DMS79 (cell line): ENCODE measurements at regions not wholly inside any gene's neighbourhood (a gene's known extent, or its start where the extent isn't known, plus 50 kb on each side); places are given as distances from the start of the nearest gene placed in this dataset.
"Not testable (repeated sequence)": the region's sequence is repeated elsewhere in the genome, so short reads cannot be mapped to it uniquely, and the experiment has no call there.

Source experiments
- DNase-seq: peaks from one replicate; lab custom pipeline; 2025; lab: John Stamatoyannopoulos, UW

- DNase-seq, result not testable (repeated sequence)
These were observed 206.3 kb downstream of the SLC38A4 start for GRCh38 chr12:46619474-46619873.

GRCh38 chr12:46617737-46618136 lies 208.1 kb downstream of the SLC38A4 start:
- DNase-seq, result not testable (repeated sequence)

- DNase-seq, result no peak
These were observed 208.6 kb downstream of the SLC38A4 start for GRCh38 chr12:46617167-46617566.

GRCh38 chr12:46610754-46611153 lies 215.0 kb downstream of the SLC38A4 start:
- DNase-seq, result no peak

- no peak for DNase-seq
These were observed 216.1 kb downstream of the SLC38A4 start for GRCh38 chr12:46609674-46610073.

GRCh38 chr12:46609273-46609623 lies 216.5 kb downstream of the SLC38A4 start:
- DNase-seq, result no peak

- DNase-seq, result no peak
These were observed 217.1 kb downstream of the SLC38A4 start for GRCh38 chr12:46608431-46609272.

GRCh38 chr12:46604684-46605083 lies 221.1 kb downstream of the SLC38A4 start:
- no peak for DNase-seq

- no peak for DNase-seq
These were observed 221.9 kb downstream of the SLC38A4 start for GRCh38 chr12:46603776-46604456.

GRCh38 chr12:46602474-46602873 lies 223.3 kb downstream of the SLC38A4 start:
- no peak for DNase-seq

- no peak for DNase-seq
These were observed 218.6 kb upstream of the SLC38A2 start for GRCh38 chr12:46590991-46591703.

GRCh38 chr12:46585854-46586621 lies 213.5 kb upstream of the SLC38A2 start:
- DNase-seq, result peak; percentile 6

GRCh38 chr12:46584098-46584497 lies 211.5 kb upstream of the SLC38A2 start:
- not testable (repeated sequence) for DNase-seq

- not testable (repeated sequence) for DNase-seq
These were observed 209.4 kb upstream of the SLC38A2 start for GRCh38 chr12:46581990-46582389.

GRCh38 chr12:46580445-46580844 lies 207.9 kb upstream of the SLC38A2 start:
- no peak for DNase-seq

- no peak for DNase-seq
These were observed 206.9 kb upstream of the SLC38A2 start for GRCh38 chr12:46579474-46579873.

- DNase-seq, result no peak
These were observed 205.8 kb upstream of the SLC38A2 start for GRCh38 chr12:46578190-46578982.

GRCh38 chr12:46577063-46577776 lies 204.6 kb upstream of the SLC38A2 start:
- peak; percentile 52 for DNase-seq

- DNase-seq, result no peak
These were observed 202.3 kb upstream of the SLC38A2 start for GRCh38 chr12:46574847-46575246.

GRCh38 chr12:46573347-46573658 lies 200.7 kb upstream of the SLC38A2 start:
- no peak for DNase-seq
